ENCODE measurements at regions not wholly inside any gene's neighbourhood (a gene's known extent, or its start where the extent isn't known, plus 50 kb on each side); places are given as distances from the start of the nearest gene placed in this dataset.
"Not testable (repeated sequence)": the region's sequence is repeated elsewhere in the genome, so short reads cannot be mapped to it uniquely, and the experiment has no call there.

- no peak for DNase-seq (ENCODE audit: low read depth in 3 of 3)
Measured at GRCh38 chr3:27661797-27662196, 60.3 kb downstream of the EOMES start.

DNA sequence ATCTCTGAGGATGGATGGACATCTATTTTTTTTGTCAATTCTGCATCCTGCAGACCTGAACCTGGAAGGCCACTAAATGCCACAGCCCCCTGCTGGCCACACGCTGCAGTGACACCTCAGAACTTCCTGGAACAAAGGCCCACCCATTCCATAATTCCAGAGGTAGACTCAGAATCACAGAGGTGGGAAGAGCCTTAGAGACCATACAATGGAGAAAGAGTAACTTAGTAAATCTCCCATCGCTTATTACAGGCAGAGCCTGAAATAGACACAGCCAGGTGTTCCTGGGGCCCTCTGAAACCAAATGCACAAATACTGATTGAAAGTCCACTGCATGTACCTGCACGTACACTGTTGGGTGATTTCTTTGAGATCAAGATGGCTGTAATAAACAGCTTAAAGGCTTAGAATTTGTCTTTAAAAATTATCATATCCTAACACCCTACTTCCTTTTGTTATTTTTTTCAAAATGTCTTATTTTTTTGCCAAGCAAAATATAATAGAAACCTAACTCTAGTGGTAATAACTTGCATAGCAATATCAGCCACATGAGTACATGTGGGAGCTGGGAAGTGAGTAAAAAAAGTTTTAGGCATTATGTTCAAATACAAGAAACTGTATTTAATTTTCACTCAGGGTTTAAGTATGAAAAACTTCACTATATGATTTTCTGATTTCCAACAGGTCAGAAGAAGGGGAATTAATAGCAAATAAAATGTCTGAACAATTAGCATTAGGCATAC is 62.7 kb downstream of the EOMES start:
- peak in 2 of 3 experiments; percentile 3 to 25 for DNase-seq (ENCODE audit: low read depth in 3 of 3)

- DNase-seq (ENCODE audit: low read depth in 3 of 3) = no peak
Measured at GRCh38 chr3:27658741-27659140, 63.4 kb downstream of the EOMES start.

GRCh38 chr3:27657871-27658270 is 64.3 kb downstream of the EOMES start:
- no peak for DNase-seq (ENCODE audit: low read depth in 3 of 3)

DNA sequence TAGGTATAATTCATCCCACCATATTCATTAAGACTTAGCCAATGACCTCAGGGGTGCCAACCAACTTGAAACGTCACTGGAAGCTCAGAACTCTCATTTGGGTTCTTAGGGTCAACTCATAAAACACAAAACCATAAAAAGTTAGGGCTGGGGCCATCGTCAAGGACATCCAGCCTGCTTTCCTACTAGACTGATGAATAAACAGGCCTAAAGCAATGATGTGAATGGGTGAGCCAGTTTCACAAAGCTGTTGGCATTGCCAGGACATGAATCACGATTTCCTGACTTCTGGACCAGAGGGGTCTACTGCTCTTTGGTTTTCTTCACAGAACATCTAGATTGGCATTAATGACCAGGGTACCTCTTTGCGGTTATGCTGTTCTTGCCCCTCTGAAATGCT is 64.7 kb downstream of the EOMES start:
- no peak for DNase-seq (ENCODE audit: low read depth in 3 of 3)

DNA sequence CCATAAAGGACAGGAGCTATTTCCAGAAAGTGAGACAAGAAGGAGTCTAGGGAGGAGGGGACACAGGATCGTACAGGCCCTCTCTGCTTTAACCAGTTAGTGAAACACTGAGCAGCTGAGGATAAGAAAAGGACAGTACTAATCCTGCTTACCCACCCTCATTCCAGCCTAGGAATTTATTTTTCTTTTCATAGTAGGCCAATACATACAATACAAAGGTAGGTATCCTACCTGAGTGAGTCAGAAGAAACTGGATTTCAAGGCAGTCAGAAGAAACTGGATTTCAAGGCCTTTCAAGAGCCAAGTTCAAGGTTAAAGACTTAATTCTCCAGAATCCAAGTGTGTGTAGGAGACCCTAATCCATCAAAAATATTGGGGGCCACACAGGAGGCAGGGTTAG is 65.3 kb downstream of the EOMES start:
- DNase-seq (ENCODE audit: low read depth in 3 of 3) = no peak

DNA sequence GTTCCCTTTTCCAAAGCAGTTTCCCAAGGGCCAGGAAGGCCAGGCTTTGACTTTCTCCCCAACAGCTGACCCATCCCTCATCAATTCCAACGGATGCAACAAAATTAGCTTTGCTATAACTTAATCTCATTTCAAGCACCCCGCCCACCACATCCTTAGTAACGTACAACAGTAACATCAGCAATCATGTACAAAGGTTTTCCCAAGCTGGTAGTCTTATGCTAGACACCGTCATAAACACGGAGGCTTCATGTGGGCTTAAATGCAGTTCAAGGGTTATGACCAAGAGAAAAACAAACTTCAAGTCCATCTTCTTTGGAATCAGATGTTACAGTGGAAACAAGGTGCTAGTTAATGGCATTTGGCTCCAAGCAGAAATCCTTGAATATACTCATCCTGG is 66.6 kb downstream of the EOMES start:
- no peak for DNase-seq (ENCODE audit: low read depth in 3 of 3)

DNA sequence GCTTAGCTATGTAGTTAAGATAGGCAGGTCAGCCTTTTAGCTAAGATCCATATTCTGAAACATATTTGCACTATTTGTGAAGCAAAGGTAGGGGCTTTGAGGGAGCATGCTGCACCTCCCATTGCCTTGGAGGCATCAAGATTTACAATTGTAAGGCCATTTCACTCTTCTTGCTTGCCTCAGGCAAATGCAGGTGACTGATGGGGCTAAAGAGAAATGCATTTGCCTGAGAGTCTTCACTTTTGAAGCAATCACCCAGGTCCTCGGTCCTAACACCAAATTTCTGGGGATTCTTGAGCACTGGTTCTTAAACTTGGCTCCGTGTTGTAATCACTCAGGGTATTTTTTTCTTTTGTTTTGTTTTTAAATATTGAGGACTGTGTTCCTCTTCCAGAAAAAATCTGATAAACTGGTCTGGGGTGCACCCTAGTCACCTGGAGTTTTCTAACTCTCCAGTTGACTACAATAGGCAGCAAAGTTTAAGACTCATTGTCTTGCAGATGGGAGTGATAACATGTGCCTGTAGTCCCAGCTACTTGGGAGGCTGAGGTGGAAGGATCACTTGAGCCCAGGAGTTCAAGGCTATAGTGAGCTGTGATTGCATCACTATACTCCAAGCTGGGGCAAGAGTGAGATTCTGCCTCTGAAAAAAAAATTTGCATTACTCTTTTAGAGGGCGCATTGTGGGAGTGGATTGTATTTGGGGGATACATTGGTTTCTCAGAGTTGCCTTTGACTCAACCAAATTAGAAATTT is 68.1 kb downstream of the EOMES start:
- DNase-seq (ENCODE audit: low read depth in 3 of 3) = no peak

DNA sequence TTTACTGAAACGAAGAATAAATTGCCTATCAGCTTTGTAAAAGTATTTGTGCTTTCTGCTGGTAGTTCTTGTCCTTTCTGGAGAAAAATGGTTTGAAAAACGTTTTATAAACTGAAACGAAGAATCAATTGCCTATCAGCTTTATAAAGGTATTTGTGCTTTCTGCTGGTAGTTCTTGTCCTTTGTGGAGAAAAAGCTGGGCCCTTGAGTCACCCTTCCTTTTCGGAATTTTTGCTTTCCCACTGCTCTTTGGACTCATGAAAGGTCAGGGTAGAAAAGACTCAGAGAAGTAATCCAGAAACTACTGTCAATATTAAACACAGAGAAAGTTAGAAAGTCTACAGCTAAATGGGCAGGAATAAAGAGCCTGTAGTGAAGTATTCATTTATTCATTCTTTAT is 72.8 kb downstream of the EOMES start:
- DNase-seq (ENCODE audit: low read depth in 3 of 3) = no peak

DNA sequence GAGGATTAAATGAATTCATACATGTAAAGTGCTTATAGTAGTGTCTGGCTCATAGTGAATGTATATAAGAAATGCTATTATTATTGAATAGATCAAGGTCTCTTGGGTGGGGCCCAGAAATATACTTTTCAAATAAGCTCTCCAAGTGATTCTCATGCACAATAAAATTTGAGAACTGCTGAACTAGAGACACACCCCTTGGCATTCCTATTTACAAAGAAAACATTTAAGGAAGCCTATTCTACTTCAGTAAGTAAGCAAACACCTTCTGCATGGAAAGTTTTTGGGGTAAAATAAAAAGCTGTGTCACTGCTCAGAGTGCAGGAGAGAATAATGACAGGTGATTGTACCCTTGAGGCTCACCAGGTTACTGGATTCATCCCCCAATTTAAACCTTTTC is 75.2 kb downstream of the EOMES start:
- DNase-seq (ENCODE audit: low read depth in 3 of 3) = no peak

DNA sequence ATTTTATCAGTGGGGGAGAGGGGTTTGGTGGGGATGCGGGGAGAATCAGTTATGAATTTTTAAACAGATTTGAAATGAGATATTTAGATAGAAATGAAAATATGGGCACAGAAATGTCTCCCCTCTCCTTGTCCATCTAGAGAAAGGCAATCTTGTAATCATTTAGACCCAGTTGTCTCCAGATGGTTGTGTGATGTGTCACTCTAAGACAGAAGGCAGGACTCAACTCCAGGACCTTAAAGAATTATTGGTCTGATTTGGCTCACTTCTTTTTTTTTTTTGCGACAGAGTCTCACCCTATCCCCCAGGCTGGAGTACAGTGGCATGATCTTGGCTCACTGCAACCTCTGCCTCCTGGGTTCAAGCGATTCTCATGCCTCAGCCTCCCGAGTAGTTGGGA is 77.2 kb downstream of the EOMES start:
- no peak for DNase-seq (ENCODE audit: low read depth in 3 of 3)

DNA sequence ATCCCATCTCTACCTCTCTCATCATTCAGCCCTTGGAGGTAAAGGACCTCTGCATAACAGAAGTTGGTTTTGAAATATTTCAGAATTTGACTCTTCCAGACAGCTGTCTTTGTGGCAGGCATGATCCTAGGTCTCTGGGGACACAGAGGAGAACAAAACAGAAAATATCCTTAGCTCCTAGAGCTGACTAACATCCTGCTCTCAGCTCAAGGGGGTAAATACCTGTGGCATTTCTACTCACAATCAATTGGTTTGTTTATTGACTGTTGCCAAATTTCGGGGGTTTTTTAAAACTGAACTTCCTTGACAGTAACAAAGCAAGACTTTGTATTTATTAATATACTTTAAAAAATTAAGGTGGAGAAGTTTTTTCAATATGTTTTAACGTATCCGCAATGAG is 78.8 kb downstream of the EOMES start:
- DNase-seq (ENCODE audit: low read depth in 3 of 3) = no peak

DNA sequence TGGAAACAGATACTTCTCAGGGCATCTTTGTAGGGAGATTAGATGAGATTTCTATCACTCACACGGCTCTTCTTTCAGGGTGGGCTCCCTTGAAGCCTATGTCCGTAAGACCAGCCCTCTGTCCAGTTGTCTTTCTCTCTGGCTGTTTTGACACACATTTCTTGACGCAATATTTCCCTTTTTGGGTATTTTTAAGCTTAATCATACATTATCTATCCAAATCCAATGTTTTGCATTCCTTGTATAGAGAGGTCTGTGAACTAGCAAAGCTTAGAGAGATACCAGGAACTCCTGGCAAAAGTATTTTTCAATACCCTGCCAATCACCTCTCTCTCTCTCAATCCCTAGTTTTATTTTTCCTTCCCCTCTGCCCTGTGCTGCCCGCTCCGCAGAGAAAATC is 79.3 kb downstream of the EOMES start:
- no peak for DNase-seq (ENCODE audit: low read depth in 3 of 3)

- no peak for DNase-seq (ENCODE audit: low read depth in 3 of 3)
Measured at GRCh38 chr3:27641888-27642601, 80.1 kb downstream of the EOMES start.

DNA sequence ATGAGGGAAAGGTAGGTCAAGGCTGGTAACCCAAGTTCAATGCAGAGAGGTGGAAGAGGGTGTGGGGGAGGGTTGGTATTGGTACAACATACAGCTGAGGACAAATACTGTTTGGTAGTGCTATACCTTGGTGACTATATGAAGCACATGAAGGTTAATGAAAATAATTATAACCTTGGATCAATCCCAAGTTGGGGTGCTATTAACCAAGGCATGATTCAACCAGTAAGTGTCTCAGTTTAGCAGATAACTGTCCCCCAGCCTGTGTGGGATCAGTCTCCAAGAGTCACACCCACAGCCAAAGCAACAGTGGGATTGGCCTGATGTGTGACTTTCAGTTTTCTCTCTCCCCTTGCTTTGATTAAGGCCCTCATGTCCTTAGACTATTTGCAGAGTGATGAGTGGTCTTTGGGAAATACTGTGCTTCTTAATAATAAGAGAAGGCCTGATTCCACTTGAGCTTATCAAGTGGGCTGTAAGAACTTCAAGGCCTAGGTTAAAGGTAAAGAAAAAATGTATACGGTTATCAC is 80.8 kb downstream of the EOMES start:
- DNase-seq (ENCODE audit: low read depth in 3 of 3) = no peak

- DNase-seq (ENCODE audit: low read depth in 3 of 3) = no peak
Measured at GRCh38 chr3:27639271-27639670, 82.9 kb downstream of the EOMES start.

- no peak for DNase-seq (ENCODE audit: low read depth in 3 of 3)
Measured at GRCh38 chr3:27638594-27638993, 83.5 kb downstream of the EOMES start.

GRCh38 chr3:27637346-27637995 is 84.7 kb downstream of the EOMES start:
- no peak for DNase-seq (ENCODE audit: low read depth in 3 of 3)

DNA sequence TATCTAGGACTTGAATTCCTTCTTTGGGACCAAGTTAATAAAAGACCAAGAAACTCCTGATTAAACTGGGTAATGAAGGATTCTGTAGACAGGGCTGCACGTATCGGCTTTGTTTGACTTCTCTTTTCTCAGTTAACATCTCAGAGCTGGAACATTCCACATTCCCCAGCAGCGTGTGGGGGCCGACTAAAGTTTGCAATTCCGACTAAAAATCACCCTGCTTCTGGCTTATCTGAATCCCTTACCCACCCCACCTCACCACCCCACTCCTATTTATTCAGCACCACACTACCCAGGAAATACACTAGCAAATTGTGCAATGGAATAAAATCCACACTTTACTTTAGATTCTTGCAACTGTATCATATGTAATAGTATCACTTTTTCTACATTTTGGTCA is 87.1 kb downstream of the EOMES start:
- DNase-seq (ENCODE audit: low read depth in 3 of 3) = not testable (repeated sequence)

DNA sequence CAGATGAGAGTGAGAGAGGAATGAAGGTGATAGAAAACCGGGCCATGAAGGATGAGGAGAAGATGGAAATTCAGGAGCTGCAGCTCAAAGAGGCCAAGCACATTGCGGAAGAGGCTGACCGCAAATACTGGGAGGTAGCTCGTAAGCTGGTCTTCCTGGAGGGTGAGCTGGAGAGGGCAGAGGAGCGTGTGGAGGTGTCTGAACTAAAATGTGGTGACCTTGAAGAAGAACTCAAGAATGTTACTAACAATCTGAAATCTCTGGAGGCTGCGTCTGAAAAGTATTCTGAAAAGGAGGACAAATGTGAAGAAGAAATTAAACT is 88.9 kb downstream of the EOMES start:
- DNase-seq (ENCODE audit: low read depth in 3 of 3) = no peak

- DNase-seq (ENCODE audit: low read depth in 3 of 3) = peak in 2 of 3 experiments; percentile 9 to 18
Measured at GRCh38 chr3:27632431-27633223, 89.5 kb downstream of the EOMES start.
